ENCODE measurements at regions not wholly inside any gene's neighbourhood (a gene's known extent, or its start where the extent isn't known, plus 50 kb on each side); places are given as distances from the start of the nearest gene placed in this dataset.

DNA sequence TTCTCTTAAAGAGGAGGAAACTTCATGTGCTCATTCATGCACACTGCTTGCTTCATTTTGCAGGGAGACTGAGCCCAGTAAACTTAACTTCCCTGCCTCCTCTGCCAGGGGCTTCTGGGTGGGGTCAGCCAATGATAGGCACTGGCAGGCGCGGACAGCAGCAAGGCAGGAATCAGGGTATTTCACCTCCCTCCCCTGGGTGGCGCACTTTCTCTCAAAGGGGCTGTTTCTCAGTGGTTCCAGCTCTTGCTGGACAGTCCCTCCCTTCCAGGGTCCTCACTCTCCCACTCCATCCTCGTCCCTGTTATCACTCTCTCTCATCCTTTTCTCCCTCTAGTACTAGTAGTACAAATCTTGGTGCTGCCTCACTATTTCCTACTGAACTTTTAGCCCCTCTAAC, 320.5 kb upstream of the ZNF521 start:
- TF ChIP-seq POLR2AphosphoS5 (IDR thresholded peaks at IDR 0.05; ENCODE audit: borderline replicate concordance, low read depth, low read length) = no peak
- no peak for TF ChIP-seq EZH2 (IDR thresholded peaks at IDR 0.05)

Measured in SK-N-MC (cell line).